HCT116 (cell line): ENCODE measurements at regions not wholly inside any gene's neighbourhood (a gene's known extent, or its start where the extent isn't known, plus 50 kb on each side); places are given as distances from the start of the nearest gene placed in this dataset.

Experiments used
- ATAC-seq: fragments of 200-7000 bp; cut with Tn5 transposase; 2 replicates; pipeline ENCODE4 v1.9.1; 2020; ENCODE audit warnings: mild to moderate bottlenecking, moderate library complexity
- BruUV-seq: library from RNA; stranded (reverse); fragments of 400-500 nt; replicated peaks from 2 replicates; lab custom pipeline; 2021; lab: Mats Ljungman, UMichigan
- CTCF ChIA-PET: fragments of 300-600 bp; sonication (Branson Sonifier 250); formaldehyde crosslinking; loops from one replicate; lab custom pipeline; 2021; ENCODE audit warnings: antibody characterized with exemption; lab: Charles Lee
- POLR2A ChIA-PET: fragments of 300-600, 350-600 bp; sonication (Branson Sonifier 250); formaldehyde crosslinking; loops from one replicate; lab custom pipeline; 2021; ENCODE audit warnings: antibody characterized with exemption; lab: Charles Lee
- RAD21 ChIA-PET, 2 experiments: fragments of 300-600 bp; sonication (Branson Sonifier 250); formaldehyde crosslinking; loops; one replicate each; lab custom pipeline; 2023; ENCODE audit warnings: low total read pairs in 2 of 2; ENCODE audit not compliant: uncharacterized antibody in 2 of 2, unreplicated experiment in 2 of 2, low non-redundant PET in 1 of 2; lab: Charles Lee
- DNase-seq: peaks from one replicate; pipeline ENCODE4 v3.0.0-alpha.2; 2010; ENCODE audit warnings: low read depth, low spot score
- H2AFZ ChIP-seq: fragments of 200-600 bp; shearing (Covaris generic), sonication (generic); 2 replicates; pipeline ENCODE4 v1.6.1; 2017; ENCODE audit warnings: low read depth, mixed run types, mixed read lengths, antibody characterized with exemption, low read length; ENCODE audit not compliant: poor library complexity, severe bottlenecking
- H3K27ac ChIP-seq: 2 replicates; pipeline ENCODE4 v1.5.1; 2012; ENCODE audit warnings: low read depth, low read length
- H3K27me3 ChIP-seq: fragments of 200-600 bp; sonication (generic); 2 replicates; pipeline ENCODE4 v1.6.1; 2016; ENCODE audit warnings: mixed run types, low read length, mixed read lengths; ENCODE audit not compliant: insufficient read depth
- H3K36me3 ChIP-seq, 2 experiments: fragments of 200-500 bp in 1 of 2; fragments of 200-600 bp in 1 of 2; sonication (Bioruptor generic) in 1 of 2; sonication (generic) in 1 of 2; 2 replicates each; pipeline versions ENCODE4 v1.5.1 to v1.6.1; 2014 to 2016; ENCODE audit warnings: low read length in 2 of 2, inconsistent platforms in 1 of 2, mixed read lengths in 1 of 2, mixed run types in 1 of 2; ENCODE audit not compliant: insufficient read depth in 2 of 2, control insufficient read depth in 1 of 2
- H3K4me1 ChIP-seq, 2 experiments: fragments of 200-600 bp in 1 of 2; sonication (generic) in 1 of 2; 2 replicates each; pipeline versions ENCODE4 v1.5.1 to v1.6.1; 2012 to 2017; ENCODE audit warnings: low read length in 2 of 2, inconsistent platforms in 1 of 2, mild to moderate bottlenecking in 1 of 2, mixed read lengths in 1 of 2, mixed run types in 1 of 2, moderate library complexity in 1 of 2; ENCODE audit not compliant: insufficient read depth in 2 of 2, control insufficient read depth in 1 of 2
- H3K4me2 ChIP-seq: fragments of 200-600 bp; sonication (generic); 2 replicates; pipeline ENCODE4 v1.6.1; 2017; ENCODE audit warnings: mixed run types, low read length, mixed read lengths
- H3K4me3 ChIP-seq, 2 experiments: fragments of 200-600 bp in 1 of 2; sonication (generic) in 1 of 2; replicated peaks in 1 of 2; 2 replicates each; pipeline ENCODE4 v1.5.1; 2011 to 2016; ENCODE audit warnings: low read length in 2 of 2, control low read depth in 1 of 2, low read depth in 1 of 2, mild to moderate bottlenecking in 1 of 2, mixed read lengths in 1 of 2, mixed run types in 1 of 2
- H3K79me2 ChIP-seq: fragments of 200-600 bp; sonication (generic); 2 replicates; pipeline ENCODE4 v1.6.1; 2017; ENCODE audit warnings: mild to moderate bottlenecking, mixed run types, low read length, moderate library complexity, mixed read lengths; ENCODE audit not compliant: insufficient read depth
- H3K9ac ChIP-seq: fragments of 200-600 bp; sonication (generic); 2 replicates; pipeline ENCODE4 v1.6.1; 2016; ENCODE audit warnings: low read length, mixed read lengths
- H3K9me2 ChIP-seq: fragments of 200-600 bp; sonication (generic), shearing (Covaris generic); 2 replicates; pipeline ENCODE4 v1.6.1; 2017; ENCODE audit warnings: mixed run types, mild to moderate bottlenecking, moderate library complexity; ENCODE audit not compliant: insufficient read depth
- H3K9me3 ChIP-seq, 2 experiments: fragments of 200-500 bp in 1 of 2; fragments of 200-600 bp in 1 of 2; sonication (Bioruptor generic) in 1 of 2; sonication (generic) in 1 of 2; 2 replicates each; pipeline ENCODE4 v1.6.1; 2014 to 2017; ENCODE audit warnings: low read length in 2 of 2, mixed read lengths in 2 of 2, inconsistent platforms in 1 of 2, low read depth in 1 of 2, mild to moderate bottlenecking in 1 of 2, mixed run types in 1 of 2, moderate library complexity in 1 of 2; ENCODE audit not compliant: control insufficient read depth in 1 of 2, insufficient read depth in 1 of 2
- H4K20me1 ChIP-seq: fragments of 200-600 bp; sonication (generic), shearing (Covaris generic); 2 replicates; pipeline ENCODE4 v1.6.1; 2017; ENCODE audit warnings: mixed run types, mild to moderate bottlenecking, moderate library complexity; ENCODE audit not compliant: insufficient read depth
- ATF3 ChIP-seq: IDR thresholded peaks from 2 replicates; pipeline ENCODE4 v1.6.1; 2012
- EZH2phosphoT487 ChIP-seq: fragments of 200-600 bp; IDR thresholded peaks from 2 replicates; pipeline ENCODE4 v1.6.1; 2018; ENCODE audit warnings: antibody characterized with exemption, borderline replicate concordance
- FOSL1 ChIP-seq: IDR thresholded peaks from 2 replicates; pipeline ENCODE4 v1.6.1; 2012; ENCODE audit warnings: low read depth
- JUND ChIP-seq: IDR thresholded peaks from 2 replicates; pipeline ENCODE4 v1.6.1; 2012
- POLR2A ChIP-seq: IDR thresholded peaks from 2 replicates; pipeline ENCODE4 v1.7.0; 2011; ENCODE audit warnings: borderline replicate concordance; ENCODE audit not compliant: insufficient read depth, insufficient read length; ENCODE audit errors: extremely low read depth
- REST ChIP-seq: IDR thresholded peaks from 2 replicates; pipeline ENCODE4 v1.6.1; 2012; ENCODE audit warnings: low read depth
- SRF ChIP-seq: IDR thresholded peaks from 2 replicates; pipeline ENCODE4 v1.6.1; 2012; ENCODE audit warnings: low read depth
- YY1 ChIP-seq: IDR thresholded peaks from 2 replicates; pipeline ENCODE4 v1.6.1; 2011; ENCODE audit warnings: low read length, low read depth, moderate library complexity, mild to moderate bottlenecking; ENCODE audit not compliant: insufficient replicate concordance; ENCODE audit errors: extremely low read depth
- ZBTB33 ChIP-seq: IDR thresholded peaks from 2 replicates; pipeline ENCODE4 v1.6.1; 2011; ENCODE audit warnings: mild to moderate bottlenecking, low read length, moderate library complexity; ENCODE audit not compliant: insufficient replicate concordance; ENCODE audit errors: extremely low read depth
- intact Hi-C: fragments of 100-400 bp; cut with micrococcal nuclease; formaldehyde crosslinking; loops from 2 replicates; pipeline ENCODE4 v1.10.0; 2022
- TF ChIP-seq, protein P1 (sequence below): IDR thresholded peaks from 2 replicates; pipeline ENCODE4 v1.6.1; 2012

DNA sequence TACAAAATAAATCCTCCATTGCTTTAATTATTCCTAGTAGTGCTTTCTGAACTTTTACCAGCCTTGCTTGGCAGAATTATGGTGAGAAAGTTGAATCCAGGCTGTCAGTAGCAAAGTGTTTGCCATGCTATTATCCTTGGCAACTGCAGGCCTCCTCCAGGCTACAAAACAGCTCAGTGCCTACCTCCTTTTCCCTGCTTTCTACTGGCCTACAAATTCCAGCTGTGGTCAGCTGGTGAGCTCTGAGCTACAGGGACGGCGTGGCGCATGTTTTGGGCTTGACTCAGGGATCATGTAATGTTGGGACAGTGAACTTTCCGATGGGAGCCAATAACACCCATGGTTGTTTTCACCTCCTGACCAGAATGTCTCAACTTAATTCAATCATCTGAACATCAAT lies 456.1 kb upstream of the ADAMTS5 start:
- H3K4me3 ChIP-seq, result no peak overlapping the region
- H3K4me2 ChIP-seq, result no peak overlapping the region
- BruUV-seq, result no TSS peak
- no peaks in the 10 kb centered on the region for H3K9me2 ChIP-seq
- H3K9me3 ChIP-seq, result peaks cover 5% of the 10 kb centered on the region in 2 experiments; a peak in 1 of 4 replicates
- H4K20me1 ChIP-seq, result no peaks in the 10 kb centered on the region
- H3K36me3 ChIP-seq, result no peaks in the 10 kb centered on the region
- H2AFZ ChIP-seq, result no peak overlapping the region
- DNase-seq, result no peak
- POLR2A ChIA-PET, result no interaction called here
- no peaks in the 10 kb centered on the region for H3K79me2 ChIP-seq
- no peak for TF ChIP-seq REST
- TF ChIP-seq, all 23 proteins: peak for 0
- Histone ChIP-seq H3K9ac (no peak overlapping the region), H3K27ac (no peak overlapping the region), H3K4me1 (no peaks in the 10 kb centered on the region), H3K27me3 (no peaks in the 10 kb centered on the region)
- no peak for ATAC-seq
- CTCF ChIA-PET, result no interaction called here
- RAD21 ChIA-PET, result no interaction called here
- intact Hi-C loops, result no loop called here

DNA sequence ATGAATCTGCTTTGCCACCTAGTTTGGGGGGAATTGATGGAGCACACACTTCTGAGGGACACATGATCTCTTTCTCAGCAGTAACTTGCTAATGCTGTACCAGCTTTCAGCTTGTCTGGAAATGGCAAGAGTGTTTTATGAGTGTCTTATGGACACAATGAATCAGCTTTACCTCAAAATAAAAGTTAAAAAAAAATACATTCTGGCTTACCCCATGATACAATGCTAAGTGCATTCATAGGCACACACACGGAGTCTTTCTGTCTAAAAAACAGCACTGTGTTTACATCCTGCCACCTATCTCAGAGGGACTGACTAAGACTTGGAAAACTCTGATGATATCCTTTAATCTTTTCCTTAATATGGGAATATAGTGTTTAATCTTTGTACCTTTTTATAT lies 455.5 kb upstream of the ADAMTS5 start:
- Histone ChIP-seq H3K4me3 (no peak overlapping the region), H3K27me3 (no peaks in the 10 kb centered on the region), H3K36me3 (no peaks in the 10 kb centered on the region), H3K4me2 (no peak overlapping the region), H4K20me1 (no peaks in the 10 kb centered on the region), H3K27ac (no peak overlapping the region), H3K9me3 (peaks cover 5% of the 10 kb centered on the region in 2 experiments; a peak in 1 of 4 replicates), H2AFZ (no peak overlapping the region), H3K9ac (no peak overlapping the region), H3K4me1 (no peaks in the 10 kb centered on the region), H3K79me2 (no peaks in the 10 kb centered on the region), H3K9me2 (no peaks in the 10 kb centered on the region)
- DNase-seq (no peak), ATAC-seq (no peak)
- intact Hi-C loops, result no loop called here
- no TSS peak for BruUV-seq
- ChIA-PET CTCF (no interaction called here), POLR2A (no interaction called here), RAD21 (no interaction called here)
- TF ChIP-seq, protein P1, sequence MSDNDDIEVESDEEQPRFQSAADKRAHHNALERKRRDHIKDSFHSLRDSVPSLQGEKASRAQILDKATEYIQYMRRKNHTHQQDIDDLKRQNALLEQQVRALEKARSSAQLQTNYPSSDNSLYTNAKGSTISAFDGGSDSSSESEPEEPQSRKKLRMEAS, result no peak
- TF ChIP-seq SRF, result no peak
- TF ChIP-seq FOSL1, result no peak
- no peak for TF ChIP-seq JUND
- TF ChIP-seq ZBTB33, result no peak
- no peak for TF ChIP-seq ATF3
- no peak for TF ChIP-seq REST
- no peak for TF ChIP-seq POLR2A
- no peak for TF ChIP-seq EZH2phosphoT487
- TF ChIP-seq YY1, result no peak
